PC-9 (cell line): ENCODE measurements at regions not wholly inside any gene's neighbourhood (a gene's known extent, or its start where the extent isn't known, plus 50 kb on each side); places are given as distances from the start of the nearest gene placed in this dataset.

Experiments used
- CTCF ChIP-seq: fragments of 200-600 bp; sonication (generic); conservative IDR thresholded peaks from 2 replicates; pipeline ENCODE4 v1.6.1; 2017; ENCODE audit warnings: mixed run types, antibody characterized with exemption, mild to moderate bottlenecking, moderate library complexity
- EZH2 ChIP-seq: fragments of 200-600 bp; sonication (generic); IDR thresholded peaks from 2 replicates; pipeline ENCODE4 v1.8.0; 2017; ENCODE audit warnings: antibody characterized with exemption, low read depth

GRCh38 chr14:45867046-45867894 is 614.3 kb upstream of the MIS18BP1 start:
- TF ChIP-seq CTCF (no peak), EZH2 (no peak)
